ENCODE measurements at regions not wholly inside any gene's neighbourhood (a gene's known extent, or its start where the extent isn't known, plus 50 kb on each side); places are given as distances from the start of the nearest gene placed in this dataset.

GRCh38 chr9:7392148-7392547, 407.4 kb downstream of the DMAC1 start:
- no peaks in the 10 kb centered on the region for H3K79me2 ChIP-seq (ENCODE audit: control insufficient read depth, insufficient read depth, low read length)
- no peak overlapping the region for H3K4me2 ChIP-seq (ENCODE audit: extremely low read depth, insufficient read depth, low read length)
- H3K4me3 ChIP-seq (replicated peaks in 1 of 4; ENCODE audit: control extremely low read depth in 1 of 4, insufficient read depth in 1 of 4, low read depth in 3 of 4, low read length in 4 of 4): no peak overlapping the region
- no peaks in the 10 kb centered on the region for H3K4me1 ChIP-seq (ENCODE audit: control insufficient read depth, extremely low read depth, insufficient read depth, low read length)
- H4K20me1 ChIP-seq (ENCODE audit: control insufficient read depth, extremely low read depth, insufficient read depth, low read length): no peaks in the 10 kb centered on the region
- no peaks in the 10 kb centered on the region for H3K27me3 ChIP-seq (ENCODE audit: control insufficient read depth, insufficient read depth, low read length)
- H3K9me3 ChIP-seq (ENCODE audit: control insufficient read depth, insufficient read depth, low read depth, low read length): no peaks in the 10 kb centered on the region
- DNase-seq (ENCODE audit: low read depth in 2 of 2): no peak
- no peak overlapping the region for H2AFZ ChIP-seq (ENCODE audit: low read length)
- TF ChIP-seq CTCF (conservative IDR thresholded peaks at IDR 0.05 in 1 of 2, IDR thresholded peaks at IDR 0.05 in 1 of 2; ENCODE audit: low read depth in 1 of 2, low read length in 2 of 2) (no peak), EZH2 (IDR thresholded peaks at IDR 0.05; ENCODE audit: low read length, missing control alignments) (no peak)
- H3K27ac ChIP-seq (ENCODE audit: insufficient read depth, low read length): no peak overlapping the region
- no peaks in the 10 kb centered on the region for H3K36me3 ChIP-seq (ENCODE audit: control insufficient read depth, insufficient read depth, low read length)
- H3K9ac ChIP-seq (ENCODE audit: insufficient read depth, low read length): no peak overlapping the region

- Histone ChIP-seq H2AFZ (ENCODE audit: low read length) (no peak overlapping the region), H3K4me3 (replicated peaks in 1 of 4; ENCODE audit: control extremely low read depth in 1 of 4, insufficient read depth in 1 of 4, low read depth in 3 of 4, low read length in 4 of 4) (no peak overlapping the region), H3K27ac (ENCODE audit: insufficient read depth, low read length) (no peak overlapping the region), H3K4me1 (ENCODE audit: control insufficient read depth, extremely low read depth, insufficient read depth, low read length) (no peaks in the 10 kb centered on the region), H3K27me3 (ENCODE audit: control insufficient read depth, insufficient read depth, low read length) (no peaks in the 10 kb centered on the region), H3K36me3 (ENCODE audit: control insufficient read depth, insufficient read depth, low read length) (no peaks in the 10 kb centered on the region), H3K79me2 (ENCODE audit: control insufficient read depth, insufficient read depth, low read length) (no peaks in the 10 kb centered on the region), H4K20me1 (ENCODE audit: control insufficient read depth, extremely low read depth, insufficient read depth, low read length) (no peaks in the 10 kb centered on the region), H3K9me3 (ENCODE audit: control insufficient read depth, insufficient read depth, low read depth, low read length) (no peaks in the 10 kb centered on the region), H3K4me2 (ENCODE audit: extremely low read depth, insufficient read depth, low read length) (no peak overlapping the region), H3K9ac (ENCODE audit: insufficient read depth, low read length) (no peak overlapping the region)
- TF ChIP-seq CTCF (conservative IDR thresholded peaks at IDR 0.05 in 1 of 2, IDR thresholded peaks at IDR 0.05 in 1 of 2; ENCODE audit: low read depth in 1 of 2, low read length in 2 of 2): no peak
- TF ChIP-seq EZH2 (IDR thresholded peaks at IDR 0.05; ENCODE audit: low read length, missing control alignments): no peak
- no peak for DNase-seq (ENCODE audit: low read depth in 2 of 2)
Observed at GRCh38 chr9:7388755-7389154, 410.8 kb downstream of the DMAC1 start.

- Histone ChIP-seq H3K9me3 (ENCODE audit: control insufficient read depth, insufficient read depth, low read depth, low read length) (no peaks in the 10 kb centered on the region), H3K4me2 (ENCODE audit: extremely low read depth, insufficient read depth, low read length) (no peak overlapping the region), H3K79me2 (ENCODE audit: control insufficient read depth, insufficient read depth, low read length) (no peaks in the 10 kb centered on the region), H3K27me3 (ENCODE audit: control insufficient read depth, insufficient read depth, low read length) (no peaks in the 10 kb centered on the region), H3K27ac (ENCODE audit: insufficient read depth, low read length) (no peak overlapping the region), H3K4me1 (ENCODE audit: control insufficient read depth, extremely low read depth, insufficient read depth, low read length) (no peaks in the 10 kb centered on the region), H2AFZ (ENCODE audit: low read length) (no peak overlapping the region), H3K4me3 (replicated peaks in 1 of 4; ENCODE audit: control extremely low read depth in 1 of 4, insufficient read depth in 1 of 4, low read depth in 3 of 4, low read length in 4 of 4) (no peak overlapping the region), H3K9ac (ENCODE audit: insufficient read depth, low read length) (no peak overlapping the region), H3K36me3 (ENCODE audit: control insufficient read depth, insufficient read depth, low read length) (no peaks in the 10 kb centered on the region), H4K20me1 (ENCODE audit: control insufficient read depth, extremely low read depth, insufficient read depth, low read length) (no peaks in the 10 kb centered on the region)
- no peak for DNase-seq (ENCODE audit: low read depth in 2 of 2)
- TF ChIP-seq EZH2 (IDR thresholded peaks at IDR 0.05; ENCODE audit: low read length, missing control alignments) (no peak), CTCF (conservative IDR thresholded peaks at IDR 0.05 in 1 of 2, IDR thresholded peaks at IDR 0.05 in 1 of 2; ENCODE audit: low read depth in 1 of 2, low read length in 2 of 2) (no peak)
Observed at GRCh38 chr9:7387840-7388239, 411.7 kb downstream of the DMAC1 start.

Data from fibroblast of lung (primary cell).